ENCODE measurements at regions not wholly inside any gene's neighbourhood (a gene's known extent, or its start where the extent isn't known, plus 50 kb on each side); places are given as distances from the start of the nearest gene placed in this dataset.

- Mint-ChIP-seq H3K27ac (no peak overlapping the region), H3K27me3 (ENCODE audit: low read depth) (no peaks in the 10 kb centered on the region), H3K36me3 (no peaks in the 10 kb centered on the region), H3K4me3 (no peak overlapping the region), H3K9me3 (peaks cover 7% of the 10 kb centered on the region), H3K4me1 (peaks cover 2% of the 10 kb centered on the region)
- ChIA-PET CTCF (no interaction called here), POLR2A (no interaction called here)
- DNase-seq (ENCODE audit: low spot score) (no peak), ATAC-seq (no peak)
- TF ChIP-seq ZNF232 (CRISPR knock-in tag; IDR thresholded peaks at IDR 0.05) (no peak), ZNF317 (CRISPR knock-in tag; IDR thresholded peaks at IDR 0.05; ENCODE audit: borderline replicate concordance, low read depth) (no peak), FOXJ3 (CRISPR knock-in tag; IDR thresholded peaks at IDR 0.05; ENCODE audit: borderline replicate concordance) (no peak), NFYB (CRISPR knock-in tag; conservative IDR thresholded peaks at IDR 0.05; ENCODE audit: low read depth) (no peak), FOXK1 (CRISPR knock-in tag; IDR thresholded peaks at IDR 0.05) (no peak), OVOL2 (CRISPR knock-in tag; IDR thresholded peaks at IDR 0.05; ENCODE audit: borderline replicate concordance) (no peak), CDX4 (CRISPR knock-in tag; IDR thresholded peaks at IDR 0.05; ENCODE audit: borderline replicate concordance) (no peak), ARID4B (CRISPR knock-in tag; IDR thresholded peaks at IDR 0.05; ENCODE audit: borderline replicate concordance) (no peak), HMGA2 (CRISPR knock-in tag; IDR thresholded peaks at IDR 0.05) (no peak), USF2 (CRISPR knock-in tag; IDR thresholded peaks at IDR 0.05) (no peak), MLX (CRISPR knock-in tag; IDR thresholded peaks at IDR 0.05) (no peak), CTCF (IDR thresholded peaks at IDR 0.05) (no peak), MAX (CRISPR knock-in tag; IDR thresholded peaks at IDR 0.05) (no peak), NR3C1 (CRISPR knock-in tag; conservative IDR thresholded peaks at IDR 0.05; ENCODE audit: low read depth) (no peak), GABPB1 (CRISPR knock-in tag; IDR thresholded peaks at IDR 0.05) (no peak)
- TF ChIP-seq, protein P1, sequence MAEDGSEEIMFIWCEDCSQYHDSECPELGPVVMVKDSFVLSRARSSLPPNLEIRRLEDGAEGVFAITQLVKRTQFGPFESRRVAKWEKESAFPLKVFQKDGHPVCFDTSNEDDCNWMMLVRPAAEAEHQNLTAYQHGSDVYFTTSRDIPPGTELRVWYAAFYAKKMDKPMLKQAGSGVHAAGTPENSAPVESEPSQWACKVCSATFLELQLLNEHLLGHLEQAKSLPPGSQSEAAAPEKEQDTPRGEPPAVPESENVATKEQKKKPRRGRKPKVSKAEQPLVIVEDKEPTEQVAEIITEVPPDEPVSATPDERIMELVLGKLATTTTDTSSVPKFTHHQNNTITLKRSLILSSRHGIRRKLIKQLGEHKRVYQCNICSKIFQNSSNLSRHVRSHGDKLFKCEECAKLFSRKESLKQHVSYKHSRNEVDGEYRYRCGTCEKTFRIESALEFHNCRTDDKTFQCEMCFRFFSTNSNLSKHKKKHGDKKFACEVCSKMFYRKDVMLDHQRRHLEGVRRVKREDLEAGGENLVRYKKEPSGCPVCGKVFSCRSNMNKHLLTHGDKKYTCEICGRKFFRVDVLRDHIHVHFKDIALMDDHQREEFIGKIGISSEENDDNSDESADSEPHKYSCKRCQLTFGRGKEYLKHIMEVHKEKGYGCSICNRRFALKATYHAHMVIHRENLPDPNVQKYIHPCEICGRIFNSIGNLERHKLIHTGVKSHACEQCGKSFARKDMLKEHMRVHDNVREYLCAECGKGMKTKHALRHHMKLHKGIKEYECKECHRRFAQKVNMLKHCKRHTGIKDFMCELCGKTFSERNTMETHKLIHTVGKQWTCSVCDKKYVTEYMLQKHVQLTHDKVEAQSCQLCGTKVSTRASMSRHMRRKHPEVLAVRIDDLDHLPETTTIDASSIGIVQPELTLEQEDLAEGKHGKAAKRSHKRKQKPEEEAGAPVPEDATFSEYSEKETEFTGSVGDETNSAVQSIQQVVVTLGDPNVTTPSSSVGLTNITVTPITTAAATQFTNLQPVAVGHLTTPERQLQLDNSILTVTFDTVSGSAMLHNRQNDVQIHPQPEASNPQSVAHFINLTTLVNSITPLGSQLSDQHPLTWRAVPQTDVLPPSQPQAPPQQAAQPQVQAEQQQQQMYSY (CRISPR knock-in tag; IDR thresholded peaks at IDR 0.05) = no peak
- TF ChIP-seq, protein P2, sequence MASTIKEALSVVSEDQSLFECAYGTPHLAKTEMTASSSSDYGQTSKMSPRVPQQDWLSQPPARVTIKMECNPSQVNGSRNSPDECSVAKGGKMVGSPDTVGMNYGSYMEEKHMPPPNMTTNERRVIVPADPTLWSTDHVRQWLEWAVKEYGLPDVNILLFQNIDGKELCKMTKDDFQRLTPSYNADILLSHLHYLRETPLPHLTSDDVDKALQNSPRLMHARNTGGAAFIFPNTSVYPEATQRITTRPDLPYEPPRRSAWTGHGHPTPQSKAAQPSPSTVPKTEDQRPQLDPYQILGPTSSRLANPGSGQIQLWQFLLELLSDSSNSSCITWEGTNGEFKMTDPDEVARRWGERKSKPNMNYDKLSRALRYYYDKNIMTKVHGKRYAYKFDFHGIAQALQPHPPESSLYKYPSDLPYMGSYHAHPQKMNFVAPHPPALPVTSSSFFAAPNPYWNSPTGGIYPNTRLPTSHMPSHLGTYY (CRISPR knock-in tag; IDR thresholded peaks at IDR 0.05) = no peak
- TF ChIP-seq, protein P3, sequence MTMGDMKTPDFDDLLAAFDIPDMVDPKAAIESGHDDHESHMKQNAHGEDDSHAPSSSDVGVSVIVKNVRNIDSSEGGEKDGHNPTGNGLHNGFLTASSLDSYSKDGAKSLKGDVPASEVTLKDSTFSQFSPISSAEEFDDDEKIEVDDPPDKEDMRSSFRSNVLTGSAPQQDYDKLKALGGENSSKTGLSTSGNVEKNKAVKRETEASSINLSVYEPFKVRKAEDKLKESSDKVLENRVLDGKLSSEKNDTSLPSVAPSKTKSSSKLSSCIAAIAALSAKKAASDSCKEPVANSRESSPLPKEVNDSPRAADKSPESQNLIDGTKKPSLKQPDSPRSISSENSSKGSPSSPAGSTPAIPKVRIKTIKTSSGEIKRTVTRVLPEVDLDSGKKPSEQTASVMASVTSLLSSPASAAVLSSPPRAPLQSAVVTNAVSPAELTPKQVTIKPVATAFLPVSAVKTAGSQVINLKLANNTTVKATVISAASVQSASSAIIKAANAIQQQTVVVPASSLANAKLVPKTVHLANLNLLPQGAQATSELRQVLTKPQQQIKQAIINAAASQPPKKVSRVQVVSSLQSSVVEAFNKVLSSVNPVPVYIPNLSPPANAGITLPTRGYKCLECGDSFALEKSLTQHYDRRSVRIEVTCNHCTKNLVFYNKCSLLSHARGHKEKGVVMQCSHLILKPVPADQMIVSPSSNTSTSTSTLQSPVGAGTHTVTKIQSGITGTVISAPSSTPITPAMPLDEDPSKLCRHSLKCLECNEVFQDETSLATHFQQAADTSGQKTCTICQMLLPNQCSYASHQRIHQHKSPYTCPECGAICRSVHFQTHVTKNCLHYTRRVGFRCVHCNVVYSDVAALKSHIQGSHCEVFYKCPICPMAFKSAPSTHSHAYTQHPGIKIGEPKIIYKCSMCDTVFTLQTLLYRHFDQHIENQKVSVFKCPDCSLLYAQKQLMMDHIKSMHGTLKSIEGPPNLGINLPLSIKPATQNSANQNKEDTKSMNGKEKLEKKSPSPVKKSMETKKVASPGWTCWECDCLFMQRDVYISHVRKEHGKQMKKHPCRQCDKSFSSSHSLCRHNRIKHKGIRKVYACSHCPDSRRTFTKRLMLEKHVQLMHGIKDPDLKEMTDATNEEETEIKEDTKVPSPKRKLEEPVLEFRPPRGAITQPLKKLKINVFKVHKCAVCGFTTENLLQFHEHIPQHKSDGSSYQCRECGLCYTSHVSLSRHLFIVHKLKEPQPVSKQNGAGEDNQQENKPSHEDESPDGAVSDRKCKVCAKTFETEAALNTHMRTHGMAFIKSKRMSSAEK (CRISPR knock-in tag; IDR thresholded peaks at IDR 0.05; ENCODE audit: borderline replicate concordance) = no peak
Measured at GRCh38 chr4:147354237-147354636, 126.7 kb upstream of the EDNRA start.

Measured in WTC11 (cell line).